Progenitor cell of endocrine pancreas (in vitro differentiated cells): ENCODE measurements at regions not wholly inside any gene's neighbourhood (a gene's known extent, or its start where the extent isn't known, plus 50 kb on each side); places are given as distances from the start of the nearest gene placed in this dataset.

Experiments
- DNase-seq: peaks from one replicate; pipeline ENCODE4 v3.0.0; 2021; ENCODE audit warnings: low spot score; ENCODE audit not compliant: unreplicated experiment
- H3K27ac Mint-ChIP-seq: 2 replicates; pipeline ENCODE4 v1.8.0; 2021; ENCODE audit warnings: mild to moderate bottlenecking, moderate library complexity, mixed read lengths
- H3K27me3 Mint-ChIP-seq: 2 replicates; pipeline ENCODE4 v1.8.0; 2021; ENCODE audit warnings: mixed read lengths
- H3K36me3 Mint-ChIP-seq: 2 replicates; pipeline ENCODE4 v1.8.0; 2022; ENCODE audit warnings: mixed read lengths; ENCODE audit not compliant: insufficient read depth
- H3K4me1 Mint-ChIP-seq: 2 replicates; pipeline ENCODE4 v1.8.0; 2021; ENCODE audit warnings: low read depth, mixed read lengths
- H3K4me3 Mint-ChIP-seq: 2 replicates; pipeline ENCODE4 v1.8.0; 2021; ENCODE audit warnings: low read depth, mild to moderate bottlenecking, moderate library complexity, mixed read lengths
- H3K9me3 Mint-ChIP-seq: 2 replicates; pipeline ENCODE4 v1.8.0; 2021; ENCODE audit warnings: low read depth, mixed read lengths
- TF ChIP-seq, protein P1 (sequence below): fragments of 200-600 bp; sonication (generic); IDR thresholded peaks from one replicate; pipeline ENCODE4 v1.5.0; 2021; ENCODE audit warnings: antibody characterized with exemption, mild to moderate bottlenecking; ENCODE audit not compliant: unreplicated experiment

DNA sequence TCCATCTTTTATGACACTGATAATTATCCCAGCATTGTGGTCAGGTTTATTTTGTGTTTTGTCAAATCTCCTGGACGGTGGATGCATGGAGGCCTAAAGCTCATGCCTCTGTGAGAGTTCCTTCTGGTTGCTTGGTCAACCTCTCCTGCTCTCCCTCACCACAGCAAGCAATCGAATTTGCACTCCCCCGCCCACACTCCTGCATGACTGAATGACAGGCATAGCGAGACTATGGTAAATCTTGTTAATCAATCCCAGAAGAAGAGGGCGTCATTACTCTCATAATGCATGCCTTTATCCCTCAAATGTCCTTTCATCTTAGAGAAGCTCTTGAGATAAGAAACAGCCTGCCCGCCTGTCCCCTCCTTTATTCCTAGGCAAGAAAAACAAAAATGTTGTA, 1215.0 kb upstream of the CDH9 start:
- Mint-ChIP-seq H3K36me3 (no peaks in the 10 kb centered on the region), H3K27ac (no peak overlapping the region), H3K9me3 (peaks cover 11% of the 10 kb centered on the region)

DNA sequence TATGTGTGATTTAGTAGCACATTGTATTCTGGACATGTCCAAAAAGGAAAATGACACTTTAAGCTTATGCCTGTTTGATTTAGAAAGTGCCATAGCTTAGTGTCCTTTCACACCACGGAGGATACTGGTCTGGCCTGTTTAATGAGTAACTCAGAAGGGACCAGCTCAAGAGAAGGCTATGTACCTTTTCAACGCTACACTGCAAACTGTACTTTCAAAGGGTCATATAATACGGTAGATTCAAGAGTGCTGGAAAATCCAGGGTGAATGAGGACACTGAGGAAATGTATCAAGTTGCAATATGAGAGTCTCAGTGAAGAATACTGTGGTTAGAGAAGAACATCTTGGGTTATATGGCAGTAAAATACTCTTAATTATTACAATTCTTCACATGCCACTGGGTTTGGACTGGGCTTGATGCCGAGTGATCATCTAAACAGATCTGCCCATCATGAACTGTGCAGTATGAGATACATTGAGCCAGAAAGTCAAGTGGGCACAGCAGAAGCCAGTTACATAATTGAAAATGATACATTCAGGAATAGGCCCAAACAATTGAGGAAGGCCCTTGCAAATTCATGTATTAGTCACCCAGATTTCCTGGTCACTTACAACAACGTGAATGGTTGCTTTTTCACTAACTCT, 1211.5 kb upstream of the CDH9 start:
- Mint-ChIP-seq H3K36me3 (no peaks in the 10 kb centered on the region), H3K4me1 (no peaks in the 10 kb centered on the region), H3K27me3 (no peaks in the 10 kb centered on the region), H3K9me3 (peaks cover 8% of the 10 kb centered on the region), H3K4me3 (no peak overlapping the region), H3K27ac (no peak overlapping the region)
- DNase-seq, result no peak
- TF ChIP-seq, protein P1, sequence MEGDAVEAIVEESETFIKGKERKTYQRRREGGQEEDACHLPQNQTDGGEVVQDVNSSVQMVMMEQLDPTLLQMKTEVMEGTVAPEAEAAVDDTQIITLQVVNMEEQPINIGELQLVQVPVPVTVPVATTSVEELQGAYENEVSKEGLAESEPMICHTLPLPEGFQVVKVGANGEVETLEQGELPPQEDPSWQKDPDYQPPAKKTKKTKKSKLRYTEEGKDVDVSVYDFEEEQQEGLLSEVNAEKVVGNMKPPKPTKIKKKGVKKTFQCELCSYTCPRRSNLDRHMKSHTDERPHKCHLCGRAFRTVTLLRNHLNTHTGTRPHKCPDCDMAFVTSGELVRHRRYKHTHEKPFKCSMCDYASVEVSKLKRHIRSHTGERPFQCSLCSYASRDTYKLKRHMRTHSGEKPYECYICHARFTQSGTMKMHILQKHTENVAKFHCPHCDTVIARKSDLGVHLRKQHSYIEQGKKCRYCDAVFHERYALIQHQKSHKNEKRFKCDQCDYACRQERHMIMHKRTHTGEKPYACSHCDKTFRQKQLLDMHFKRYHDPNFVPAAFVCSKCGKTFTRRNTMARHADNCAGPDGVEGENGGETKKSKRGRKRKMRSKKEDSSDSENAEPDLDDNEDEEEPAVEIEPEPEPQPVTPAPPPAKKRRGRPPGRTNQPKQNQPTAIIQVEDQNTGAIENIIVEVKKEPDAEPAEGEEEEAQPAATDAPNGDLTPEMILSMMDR, result no peak

More for the DNA sequence above, 1215.0 kb upstream of the CDH9 start:
- no peak for DNase-seq
- Mint-ChIP-seq H3K4me1 (no peaks in the 10 kb centered on the region), H3K27me3 (no peaks in the 10 kb centered on the region), H3K4me3 (no peak overlapping the region)
- TF ChIP-seq, protein P1, result no peak

DNA sequence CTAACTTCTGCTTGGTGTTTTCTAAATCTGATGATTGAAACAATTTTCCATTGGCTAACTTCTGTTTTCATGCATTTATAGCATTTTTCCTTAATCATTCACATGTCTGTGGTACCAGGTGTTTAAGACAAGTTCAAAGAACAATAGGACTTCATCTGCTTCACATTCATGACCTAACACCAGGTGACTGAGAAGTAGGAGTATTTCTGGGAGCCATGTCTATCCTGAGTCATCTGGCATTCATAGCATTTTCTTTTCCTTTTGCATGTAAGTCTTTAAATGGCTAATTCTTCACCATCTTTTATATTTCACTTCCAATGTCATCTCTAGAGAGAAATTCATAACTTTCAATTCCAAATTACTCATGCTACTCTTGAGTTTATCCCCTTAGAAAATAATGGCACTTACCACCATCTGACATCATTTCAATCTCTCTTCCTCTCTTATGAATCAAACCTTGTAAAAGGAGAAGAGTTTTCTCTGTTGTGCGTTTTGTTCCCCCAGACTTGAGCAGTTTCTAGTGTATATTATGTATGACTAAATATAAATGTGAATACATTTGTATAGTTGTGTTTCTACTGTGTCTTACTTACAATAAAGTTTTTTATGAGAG, 1196.1 kb upstream of the CDH9 start:
- no peak for DNase-seq
- H3K9me3 Mint-ChIP-seq, result no peaks in the 10 kb centered on the region
- no peaks in the 10 kb centered on the region for H3K27me3 Mint-ChIP-seq

DNA sequence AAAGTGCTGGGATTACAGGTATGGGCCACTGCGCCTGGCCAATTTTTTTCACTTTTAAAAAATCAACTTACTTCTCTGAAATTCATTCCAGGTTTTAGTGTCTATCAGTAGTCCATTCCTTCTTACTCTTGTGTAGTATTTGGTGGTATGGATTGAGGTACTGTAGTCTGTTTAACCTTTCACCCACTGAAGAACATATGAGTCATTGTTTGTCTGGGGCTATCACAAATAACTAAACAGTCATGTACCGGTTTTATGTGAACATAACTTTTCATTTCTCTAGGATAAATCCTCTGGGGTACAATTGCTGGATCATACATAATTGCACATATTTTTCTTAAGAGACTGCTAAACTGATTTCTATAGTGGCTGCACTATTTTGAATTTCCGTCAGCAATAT, 1188.0 kb upstream of the CDH9 start:
- TF ChIP-seq, protein P1, result no peak
- DNase-seq, result no peak
- Mint-ChIP-seq H3K27me3 (no peaks in the 10 kb centered on the region), H3K4me1 (no peaks in the 10 kb centered on the region), H3K4me3 (no peak overlapping the region), H3K9me3 (no peaks in the 10 kb centered on the region), H3K36me3 (no peaks in the 10 kb centered on the region), H3K27ac (no peak overlapping the region)

More for the DNA sequence above, 1196.1 kb upstream of the CDH9 start:
- no peaks in the 10 kb centered on the region for H3K4me1 Mint-ChIP-seq
- TF ChIP-seq, protein P1, result no peak
- H3K4me3 Mint-ChIP-seq, result no peak overlapping the region
- no peaks in the 10 kb centered on the region for H3K36me3 Mint-ChIP-seq
- H3K27ac Mint-ChIP-seq, result no peak overlapping the region

DNA sequence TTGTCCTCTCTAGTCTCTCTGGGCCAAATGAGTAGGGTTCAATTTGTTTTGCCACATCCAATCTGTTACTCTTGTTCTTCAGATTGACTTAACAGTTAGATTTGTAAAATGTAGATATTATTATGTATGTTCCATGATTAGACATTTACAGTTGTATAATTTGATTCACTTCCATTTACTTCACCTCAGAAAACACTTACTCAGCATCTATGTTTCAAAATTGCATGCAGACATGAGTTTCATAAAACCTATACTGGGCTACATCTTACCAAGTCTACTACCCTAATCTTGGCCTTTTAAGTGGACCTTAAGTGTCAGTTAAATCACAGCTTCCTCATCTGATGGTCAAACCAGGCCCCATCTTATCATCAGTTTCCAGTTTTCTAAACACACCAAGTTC, 1181.2 kb upstream of the CDH9 start:
- Mint-ChIP-seq H3K4me3 (no peak overlapping the region), H3K27me3 (no peaks in the 10 kb centered on the region), H3K4me1 (no peaks in the 10 kb centered on the region), H3K9me3 (peaks cover 3% of the 10 kb centered on the region), H3K27ac (no peak overlapping the region), H3K36me3 (no peaks in the 10 kb centered on the region)
- TF ChIP-seq, protein P1, result no peak
- DNase-seq, result no peak
